HG03135 (cell line): ENCODE measurements at regions not wholly inside any gene's neighbourhood (a gene's known extent, or its start where the extent isn't known, plus 50 kb on each side); places are given as distances from the start of the nearest gene placed in this dataset.

Experiments used
- ATAC-seq: cut with Tn5 transposase; IDR thresholded peaks from one replicate; pipeline ENCODE4 v1.9.1; 2021; ENCODE audit warnings: mild to moderate bottlenecking, moderate library complexity; ENCODE audit not compliant: unreplicated experiment

DNA sequence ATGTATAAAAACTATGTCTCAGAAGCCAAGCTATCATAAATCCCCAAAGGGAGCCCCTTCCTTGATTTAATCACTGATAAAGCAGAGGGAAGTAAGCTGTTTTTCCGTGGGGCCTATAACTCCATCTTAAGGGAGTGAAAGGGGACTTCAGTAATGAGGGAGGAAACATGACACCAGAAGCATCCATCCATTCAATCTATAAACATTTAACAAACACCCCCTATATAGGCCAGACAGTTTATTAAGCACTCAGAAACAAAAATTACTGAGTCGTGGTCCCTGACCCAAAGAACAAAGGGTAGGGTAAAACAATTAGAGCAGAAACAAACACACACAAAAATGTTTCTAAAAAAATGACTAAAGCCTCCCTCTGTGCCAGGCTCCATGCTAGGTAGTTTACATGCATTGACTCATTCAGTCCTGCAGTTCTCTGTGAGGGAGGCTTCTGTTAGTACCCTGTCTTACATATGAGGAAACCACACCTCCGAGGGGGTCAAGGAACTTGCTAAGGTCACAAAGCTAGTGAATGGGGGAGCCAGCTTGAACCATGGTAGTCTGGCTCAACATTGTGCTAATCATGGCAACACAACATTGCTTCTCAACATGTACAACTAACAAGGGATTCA lies 472.1 kb downstream of the CDH2 start:
- ATAC-seq = no peak

DNA sequence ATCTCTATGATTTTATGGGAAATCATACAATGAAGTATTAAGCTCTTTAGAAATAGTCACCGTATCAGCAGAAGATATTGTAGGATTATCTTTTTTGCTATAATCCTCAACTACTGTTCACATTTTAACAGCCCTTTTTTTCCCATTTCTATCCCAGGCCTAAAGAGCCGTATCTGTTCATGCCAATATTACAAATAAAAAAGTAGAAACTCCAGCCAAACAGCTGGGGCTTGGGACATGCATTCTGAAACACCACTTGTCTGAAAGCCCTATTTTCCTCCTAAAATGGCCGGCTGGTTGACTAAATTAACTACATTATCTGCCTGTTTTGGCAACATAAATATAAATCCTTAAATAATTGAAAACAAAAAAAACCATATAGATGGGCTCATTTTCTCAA lies 477.8 kb downstream of the CDH2 start:
- no peak for ATAC-seq

DNA sequence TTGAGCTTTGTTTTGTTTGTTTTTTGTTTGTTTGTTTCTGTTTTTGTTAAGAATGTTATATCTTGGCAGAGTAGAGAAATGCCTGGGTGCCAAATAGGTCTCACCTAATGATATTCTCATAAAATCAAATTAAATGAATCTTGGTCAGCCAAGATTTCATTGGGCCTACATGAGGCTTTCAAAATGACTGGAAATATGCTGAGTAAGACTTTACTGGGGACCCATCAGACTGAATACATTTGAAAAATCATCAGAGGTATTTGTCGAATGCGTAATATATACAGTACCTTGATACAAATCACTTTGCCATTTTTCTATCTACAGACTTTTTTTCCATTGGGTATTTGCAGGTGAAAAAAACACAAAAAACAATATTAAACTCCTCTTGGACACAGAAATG lies 480.8 kb downstream of the CDH2 start:
- ATAC-seq = no peak

DNA sequence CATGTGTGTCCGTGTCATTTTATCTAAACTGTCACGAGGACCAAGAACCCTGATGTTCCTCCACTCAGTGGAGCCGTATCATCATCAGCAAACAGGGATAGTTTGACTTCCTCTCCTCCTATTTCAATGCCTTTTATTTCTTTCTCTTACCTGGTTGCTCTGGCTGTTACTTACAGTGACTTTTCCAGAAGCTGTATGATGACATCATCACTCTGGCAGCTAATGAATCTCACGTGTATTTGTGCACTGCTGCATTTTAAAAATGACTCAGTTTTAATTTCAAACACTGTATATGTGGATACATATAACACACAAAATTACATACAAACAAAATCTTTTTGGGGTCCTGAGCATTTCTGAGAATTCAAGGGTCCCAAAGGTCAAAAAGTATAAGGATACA lies 481.4 kb downstream of the CDH2 start:
- ATAC-seq = no peak

DNA sequence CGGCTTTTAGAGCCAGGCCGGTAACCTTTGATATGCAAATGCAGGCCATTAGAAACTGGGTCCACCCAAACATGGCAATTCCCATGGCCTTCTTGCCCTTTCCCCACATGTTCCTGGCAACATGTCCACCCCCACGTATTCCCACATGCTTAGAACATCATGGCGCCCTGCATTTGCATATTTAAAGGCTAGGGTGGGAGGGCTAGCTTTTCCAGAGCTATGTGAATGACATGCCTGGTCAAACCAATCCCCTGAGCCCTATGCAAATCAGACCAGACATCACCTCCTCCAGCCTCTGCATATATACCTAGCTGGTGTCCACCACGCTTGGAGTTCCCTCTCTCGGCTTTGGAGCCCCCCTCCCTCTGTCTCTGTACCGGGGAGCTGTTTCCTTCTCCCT lies 481.9 kb downstream of the CDH2 start:
- ATAC-seq = no peak

DNA sequence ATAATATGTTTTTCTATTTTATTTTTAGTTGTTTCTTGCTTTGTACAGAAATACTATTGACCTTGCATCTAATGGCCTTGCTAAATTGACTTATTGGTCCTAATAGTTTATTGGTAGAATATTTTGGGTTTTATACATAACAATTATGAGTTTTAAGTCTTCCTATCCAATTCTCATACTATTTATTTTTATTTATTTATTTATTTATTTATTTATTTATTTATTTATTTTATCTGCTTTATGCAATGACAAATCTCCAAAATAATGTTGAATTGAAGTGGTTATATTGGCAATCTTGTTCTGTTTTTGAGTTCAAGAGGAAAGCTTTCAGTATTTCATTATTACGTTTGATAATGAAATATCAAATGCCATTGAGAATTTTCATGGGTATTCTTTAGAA lies 488.3 kb downstream of the CDH2 start:
- ATAC-seq = no peak

DNA sequence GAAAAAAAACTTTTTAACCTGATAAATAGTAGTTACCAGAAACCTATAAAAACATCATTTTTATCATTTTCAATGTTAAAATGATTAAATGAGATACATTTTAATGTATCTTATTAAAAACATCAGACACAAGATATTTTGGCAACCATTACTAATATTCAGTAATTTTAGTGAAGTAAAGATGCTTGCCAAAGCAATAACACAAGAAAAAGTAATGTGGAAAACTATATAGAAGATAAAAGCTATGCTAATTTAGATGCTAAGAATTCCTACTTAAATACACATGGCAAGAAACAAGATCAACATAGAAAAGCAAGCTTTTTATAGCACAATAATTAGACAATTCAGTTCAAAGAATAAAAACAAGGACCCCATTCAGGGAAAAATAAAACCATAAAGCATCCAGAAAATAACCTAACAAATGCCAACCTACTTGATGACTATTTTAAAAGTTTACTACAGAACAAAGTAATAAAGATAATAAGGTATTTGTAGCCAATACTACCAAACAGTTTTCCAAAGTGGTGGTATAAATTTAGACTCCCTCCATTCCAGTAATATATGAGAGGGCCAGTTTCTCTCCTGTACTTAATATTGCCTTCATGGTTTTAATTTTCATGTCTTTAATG lies 489.5 kb downstream of the CDH2 start:
- no peak for ATAC-seq

DNA sequence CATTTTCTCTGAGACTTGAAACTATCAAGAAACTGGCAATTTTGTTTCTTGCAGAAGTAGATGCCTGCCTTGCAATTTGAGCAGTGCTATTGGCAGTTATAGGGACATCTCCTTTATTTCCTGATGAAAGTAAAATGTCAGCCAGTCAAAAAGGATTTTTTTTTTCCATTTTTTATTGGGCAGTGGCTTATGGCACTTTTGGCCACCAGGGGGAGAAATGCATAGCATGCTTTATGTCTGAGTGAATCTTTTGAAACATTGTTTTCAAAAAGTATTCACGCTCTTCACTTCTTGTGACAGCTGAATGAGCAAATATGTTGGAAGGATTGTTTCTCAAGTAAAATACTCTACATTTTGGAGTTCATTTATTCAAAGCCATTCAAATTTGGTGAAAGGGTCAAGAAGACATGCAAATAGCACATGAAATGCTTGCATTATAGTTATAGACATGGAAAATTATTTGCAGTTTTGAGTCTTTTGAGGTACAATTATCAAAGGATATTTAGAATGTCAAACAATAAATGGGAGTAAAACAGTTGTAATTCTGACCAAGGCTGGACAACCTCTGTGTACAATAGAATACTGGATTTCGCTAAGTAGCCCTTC lies 491.0 kb downstream of the CDH2 start:
- ATAC-seq = no peak

DNA sequence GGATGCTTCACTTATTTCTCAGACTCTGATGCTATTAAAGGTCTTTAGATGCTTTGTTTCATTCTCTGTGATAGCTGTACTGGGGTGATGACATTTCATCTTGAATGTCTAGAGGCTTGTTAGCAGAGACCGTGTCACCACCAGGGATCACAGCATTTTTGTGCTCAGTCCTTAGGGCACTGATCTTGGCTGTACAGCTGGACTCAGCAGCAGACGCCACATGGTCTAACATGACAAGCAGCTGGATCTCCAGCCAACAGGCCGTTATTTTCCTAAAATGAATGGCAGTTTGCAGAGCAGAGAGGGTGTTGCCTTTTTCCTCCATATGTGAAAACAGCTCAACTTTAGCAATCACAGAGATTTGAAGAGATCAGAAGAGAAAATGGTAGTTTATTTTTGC lies 491.8 kb downstream of the CDH2 start:
- ATAC-seq = no peak

DNA sequence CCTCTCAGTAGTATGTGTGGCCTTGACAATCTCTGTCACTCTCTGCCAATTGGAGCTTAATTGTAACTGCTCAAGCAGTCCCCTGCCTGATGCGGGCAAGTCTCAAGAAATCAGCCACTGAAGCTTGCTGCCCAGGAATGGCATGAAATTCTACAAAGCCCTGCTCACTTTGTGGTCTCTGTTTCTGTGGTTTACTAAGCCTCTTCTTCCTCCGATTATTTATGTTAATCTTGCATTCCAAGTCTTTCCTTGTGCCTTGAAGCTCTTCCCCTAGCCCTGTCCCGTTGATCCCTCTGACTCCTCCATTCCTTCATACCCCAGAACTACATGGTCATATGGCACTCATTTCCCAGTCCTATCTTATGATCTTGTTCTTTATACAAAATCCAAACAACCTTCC lies 489.3 kb upstream of the CHST9 start:
- ATAC-seq = no peak

DNA sequence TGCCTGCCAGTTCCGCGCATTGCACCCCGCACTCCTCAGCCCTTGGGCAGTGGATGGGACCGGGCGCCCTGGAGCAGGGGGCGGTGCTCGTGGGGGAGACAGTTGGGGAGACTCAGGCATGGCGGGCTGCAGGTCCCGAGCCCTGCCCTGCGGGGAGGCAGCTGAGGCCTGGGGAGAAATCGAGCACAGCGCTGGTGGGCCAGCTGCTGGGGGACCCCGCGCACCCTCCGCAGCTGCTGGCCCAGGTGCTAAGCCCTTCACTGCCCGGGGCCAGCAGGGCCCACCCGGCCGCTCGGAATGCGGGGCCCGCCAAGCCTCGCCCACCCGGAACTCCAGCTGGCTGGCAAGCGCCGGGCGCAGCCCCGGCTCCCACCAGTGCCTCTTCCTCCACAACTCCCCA lies 488.8 kb upstream of the CHST9 start:
- ATAC-seq = no peak

DNA sequence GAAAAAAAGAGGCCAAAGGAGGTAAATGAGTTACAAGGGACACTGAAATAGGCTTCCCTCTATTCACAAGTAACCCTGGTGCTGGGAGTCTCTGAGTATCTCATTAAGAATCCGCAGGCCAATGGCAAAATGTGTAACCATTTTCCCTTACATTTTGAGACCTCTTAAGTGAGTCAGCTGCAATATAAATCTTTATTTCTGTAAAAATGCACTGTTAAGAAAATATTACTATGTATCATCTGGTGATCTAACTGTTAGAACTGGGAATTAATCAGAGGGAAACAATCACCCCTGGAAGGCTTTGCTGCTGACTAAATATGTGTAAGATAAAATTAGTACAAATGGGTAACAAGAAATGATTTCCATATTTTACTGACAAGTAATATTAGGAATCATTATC lies 483.1 kb upstream of the CHST9 start:
- ATAC-seq = no peak

DNA sequence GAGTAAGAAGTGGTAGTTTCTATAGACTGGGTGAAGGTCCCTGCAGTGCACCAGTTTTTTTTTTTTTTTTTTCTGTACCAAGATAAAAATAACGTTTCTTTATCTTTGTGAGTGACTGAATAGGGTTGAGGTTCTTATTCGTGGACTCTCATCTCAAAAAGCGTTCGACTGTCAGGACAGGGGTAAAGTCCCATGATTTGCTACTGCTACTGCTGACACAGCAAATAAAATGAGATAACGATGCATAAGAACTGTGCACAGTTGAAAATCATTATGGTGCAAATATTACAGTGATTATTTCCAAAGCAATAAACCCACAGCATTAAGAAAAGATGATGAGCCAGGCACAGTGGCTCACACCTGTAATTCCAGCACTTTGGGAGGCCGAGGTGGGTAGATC lies 482.0 kb upstream of the CHST9 start:
- ATAC-seq = no peak

DNA sequence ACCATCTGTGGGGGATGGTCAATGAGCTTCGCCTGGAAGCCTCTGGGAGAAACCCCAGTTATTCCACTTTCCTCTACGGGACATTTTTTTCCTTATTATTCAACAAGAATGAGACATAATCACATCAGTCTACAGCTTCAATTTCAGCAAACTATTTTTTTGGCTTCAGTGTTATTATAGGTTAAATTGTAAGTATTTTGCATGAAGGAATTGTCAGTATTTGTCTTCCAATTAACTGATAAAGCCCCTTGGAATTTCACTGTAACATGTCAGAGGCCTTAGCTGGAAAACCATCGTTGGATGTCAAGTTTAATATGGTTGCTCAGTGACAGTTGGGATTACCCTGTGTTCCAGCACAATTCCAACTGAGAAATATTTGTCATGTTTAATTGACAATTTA lies 480.9 kb upstream of the CHST9 start:
- ATAC-seq = no peak

DNA sequence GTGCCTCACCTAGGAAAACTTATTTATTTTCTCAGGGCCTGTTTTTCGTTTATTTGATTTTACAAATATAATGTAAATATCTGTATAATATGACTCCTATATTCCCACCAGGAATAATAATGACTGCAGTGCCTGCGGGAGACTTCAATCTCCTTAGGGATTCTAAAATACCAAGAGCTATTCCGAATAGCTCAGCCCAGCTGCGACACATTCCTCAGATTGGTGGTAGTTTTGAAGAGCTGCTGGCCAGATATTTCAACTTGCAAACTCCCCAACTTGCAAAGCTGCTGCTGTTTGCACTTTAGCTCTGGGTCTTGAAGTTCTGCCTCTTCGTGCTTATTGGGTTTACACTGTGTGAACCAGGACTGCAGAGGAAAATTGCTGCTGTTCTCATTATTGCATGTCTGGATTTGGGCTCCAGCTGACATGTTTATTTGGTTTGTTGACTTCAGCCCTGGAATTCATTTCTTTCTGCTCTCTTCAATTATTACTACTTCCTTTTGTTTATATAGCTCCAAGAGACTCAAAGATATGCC lies 480.2 kb upstream of the CHST9 start:
- ATAC-seq = no peak

DNA sequence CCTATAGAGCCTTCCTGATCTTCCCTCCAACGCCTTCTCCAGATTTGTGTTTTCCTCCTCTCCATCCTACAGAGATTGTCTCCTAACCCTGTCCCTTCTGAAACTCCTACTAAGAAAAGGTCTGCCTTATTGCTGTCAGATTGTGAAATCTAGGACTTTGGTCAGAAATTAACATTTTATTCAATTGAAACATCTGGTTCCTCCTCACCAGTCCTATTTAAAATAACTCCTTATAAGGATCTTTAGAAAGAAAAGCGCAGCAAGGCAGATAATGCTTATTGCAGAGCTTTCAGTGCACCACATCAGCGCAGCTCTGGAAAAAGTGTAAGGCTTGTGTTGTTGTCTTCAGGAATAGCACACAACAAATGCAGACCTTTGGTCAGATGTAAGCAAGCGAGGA lies 477.8 kb upstream of the CHST9 start:
- no peak for ATAC-seq

DNA sequence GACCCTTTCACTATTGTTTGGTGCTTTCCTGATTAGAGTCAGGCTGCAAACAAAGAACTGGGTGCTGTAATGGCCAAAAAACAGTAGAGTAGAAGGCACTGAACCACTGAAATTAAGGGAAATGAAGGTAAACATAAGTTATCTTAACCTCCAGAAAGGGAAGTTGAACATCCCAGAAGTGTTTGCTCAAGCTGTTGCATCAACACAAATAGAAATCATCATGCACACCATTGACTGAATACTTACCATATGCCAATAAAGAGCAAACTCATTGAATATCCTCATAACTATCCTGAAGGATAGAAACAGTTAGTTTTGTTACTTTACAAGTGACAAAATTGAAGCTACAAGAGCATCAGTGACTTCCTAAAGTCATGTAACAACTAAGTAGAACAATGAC lies 477.4 kb upstream of the CHST9 start:
- no peak for ATAC-seq

DNA sequence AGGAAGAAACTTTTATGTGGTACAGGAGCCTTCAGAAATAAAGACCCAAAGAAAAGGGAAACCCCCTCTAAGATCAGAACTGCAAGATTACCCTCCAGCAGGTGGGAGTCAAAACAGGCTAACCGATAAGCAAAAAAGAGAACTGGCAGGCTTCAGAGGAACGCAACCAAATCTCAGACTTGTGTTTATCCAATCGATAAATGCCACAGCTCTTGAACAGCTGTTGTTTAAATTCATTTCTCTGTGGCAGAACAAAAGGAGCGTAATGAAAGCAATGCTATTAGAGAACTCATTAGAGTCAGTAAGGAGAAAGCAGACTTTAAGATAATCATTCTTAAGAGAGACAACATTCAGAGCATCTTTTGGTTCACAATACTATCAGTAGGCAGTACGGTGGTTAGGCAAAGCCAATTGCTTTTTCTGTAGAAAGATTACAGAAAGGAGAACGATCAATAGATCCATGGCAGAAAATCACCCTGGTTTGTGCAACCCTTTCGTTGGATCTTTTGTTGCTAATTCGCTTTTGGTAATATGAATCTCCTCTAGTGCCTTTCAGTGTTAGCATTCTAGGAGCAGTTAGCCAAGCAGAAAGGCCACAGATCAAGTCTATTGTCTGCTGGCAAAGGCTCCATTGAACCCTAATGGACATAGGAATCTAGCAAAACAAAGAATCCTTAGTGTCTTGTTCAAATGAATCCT lies 476.4 kb upstream of the CHST9 start:
- ATAC-seq = no peak

DNA sequence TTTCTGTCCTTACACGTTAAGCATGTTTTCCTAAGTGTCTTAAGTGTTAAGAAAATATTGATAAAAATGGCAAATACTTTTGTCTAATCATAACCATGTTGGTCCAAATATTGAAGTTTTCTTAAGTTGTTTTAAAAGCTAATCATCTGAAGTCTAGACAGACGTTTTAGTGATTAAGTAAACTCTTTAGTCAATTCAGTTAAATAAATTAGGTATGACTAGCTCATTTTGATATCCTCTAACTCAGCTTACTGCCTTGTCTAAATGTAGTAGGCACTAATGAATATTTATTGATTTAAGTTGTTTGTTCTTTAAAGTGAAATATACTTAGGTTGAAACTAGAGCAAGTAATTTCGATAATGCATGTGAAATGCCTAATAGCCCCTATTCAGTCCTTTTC lies 471.8 kb upstream of the CHST9 start:
- no peak for ATAC-seq

DNA sequence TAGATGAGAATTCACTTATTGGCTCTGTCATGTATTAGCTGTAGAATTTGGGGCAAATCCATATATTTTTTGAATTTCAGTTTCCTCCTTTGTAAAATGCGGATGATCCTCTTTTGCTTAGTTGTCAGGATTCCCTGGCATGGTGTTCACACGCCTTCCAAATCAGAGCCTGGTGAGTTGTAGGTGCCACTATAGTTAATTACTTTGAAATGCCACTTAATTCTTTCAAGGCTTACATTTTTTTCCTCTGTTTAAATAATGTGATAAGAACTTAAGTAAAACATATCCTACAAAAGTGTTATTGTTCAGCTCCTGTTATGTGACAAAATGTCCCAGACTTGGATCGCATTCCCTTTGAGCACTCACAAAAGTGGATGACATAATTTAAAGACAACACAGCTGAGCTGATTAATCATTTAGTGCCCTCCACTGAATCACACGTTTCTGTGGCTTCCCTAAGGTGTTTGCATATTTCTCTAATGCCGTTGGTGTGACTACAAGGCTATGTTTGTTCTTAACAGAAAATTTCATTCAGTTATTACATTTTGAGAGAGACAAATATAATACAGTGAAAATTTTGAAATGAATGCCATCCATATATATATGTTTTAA lies 471.2 kb upstream of the CHST9 start:
- no peak for ATAC-seq

DNA sequence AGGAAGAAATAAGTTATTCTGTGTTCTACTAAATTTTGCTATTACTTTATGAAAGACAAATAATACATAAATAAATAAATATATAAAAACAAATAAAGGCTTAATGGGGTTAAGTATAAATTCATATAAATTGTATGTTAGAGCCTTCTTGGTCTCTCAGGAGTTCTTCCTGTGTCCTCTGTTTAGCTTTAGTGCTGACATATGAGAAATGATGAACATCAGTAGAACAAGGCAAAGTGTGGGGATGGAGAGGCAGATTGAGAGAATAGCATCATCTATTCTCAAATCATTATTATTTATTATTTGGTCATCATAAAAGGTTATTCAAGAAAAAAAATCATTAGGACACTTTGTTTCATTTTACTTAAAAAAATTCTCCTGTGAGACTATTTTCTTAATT lies 468.1 kb upstream of the CHST9 start:
- no peak for ATAC-seq
